Lung (tissue), 11 donors: ENCODE measurements at regions not wholly inside any gene's neighbourhood (a gene's known extent, or its start where the extent isn't known, plus 50 kb on each side); places are given as distances from the start of the nearest gene placed in this dataset.

Experiments
- ATAC-seq: fragments of 200-7000 bp; cut with Tn5 transposase; one replicate; pipeline ENCODE4 v1.9.1; 2020; ENCODE audit warnings: moderate number of reproducible peaks; ENCODE audit not compliant: insufficient read depth, low FRiP score
- DNase-seq, 3 donors: peaks; one replicate each; pipeline ENCODE4 v3.0.0-alpha.2; 2013 to 2017
- H3K27ac ChIP-seq, 2 donors: one replicate each; pipeline ENCODE4 v1.5.1; 2013; ENCODE audit warnings: mild to moderate bottlenecking in 2 of 2, moderate library complexity in 2 of 2, control low read depth in 1 of 2, inconsistent platforms in 1 of 2, low read depth in 1 of 2, low read length in 1 of 2
- H3K27me3 ChIP-seq, 3 donors: one replicate each; pipeline ENCODE4 v1.5.1; 2013; ENCODE audit warnings: low read length in 2 of 3; ENCODE audit not compliant: control insufficient read depth in 3 of 3, insufficient read depth in 3 of 3
- H3K36me3 ChIP-seq, 4 donors: one replicate each; pipeline ENCODE4 v1.5.1; 2013; ENCODE audit warnings: low read length in 4 of 4, mild to moderate bottlenecking in 1 of 4, moderate library complexity in 1 of 4; ENCODE audit not compliant: control insufficient read depth in 4 of 4, insufficient read depth in 4 of 4
- H3K4me1 ChIP-seq, 5 donors: one replicate each; pipeline ENCODE4 v1.5.1; 2013; ENCODE audit warnings: low read length in 5 of 5, mild to moderate bottlenecking in 2 of 5, moderate library complexity in 1 of 5; ENCODE audit not compliant: control insufficient read depth in 5 of 5, insufficient read depth in 5 of 5
- H3K4me3 ChIP-seq: one replicate; pipeline ENCODE4 v1.5.1; 2013; ENCODE audit warnings: mild to moderate bottlenecking, control low read depth, moderate library complexity
- H3K9ac ChIP-seq, 2 donors: one replicate each; pipeline ENCODE4 v1.5.1; 2013; ENCODE audit warnings: low read length in 2 of 2, control low read depth in 1 of 2; ENCODE audit not compliant: insufficient read depth in 1 of 2
- H3K9me3 ChIP-seq, 4 donors: one replicate each; pipeline ENCODE4 v1.5.1; 2013; ENCODE audit warnings: low read length in 3 of 4, mild to moderate bottlenecking in 1 of 4, moderate library complexity in 1 of 4; ENCODE audit not compliant: control insufficient read depth in 4 of 4, insufficient read depth in 3 of 4
- CTCF ChIP-seq: IDR thresholded peaks from 2 replicates; pipeline ENCODE4 v1.5.1; 2012; ENCODE audit warnings: mild to moderate bottlenecking; ENCODE audit errors: control extremely low read depth, extremely low read depth
- WGBS, 2 donors: extraction: QIAGEN DNeasy Blood & Tissue Kit; methylation state at CpG; one replicate each; pipeline ENCODE4 v1.1.7; 2013; 5-methylcytosine and 5-hydroxymethylcytosine counted together
- donor health status: control.
- donor health status: control.
- donor health status: Bipolar disorder and iron deficiency.
- donor health status: healthy.
- donor health status: DM: yes; HTN: yes; CAD: no.

- Histone ChIP-seq H3K9me3 (peaks cover 0 to 3% (median 0%) of the 10 kb centered on the region in 4 donors), H3K9ac (no peak overlapping the region), H3K36me3 (no peaks in the 10 kb centered on the region), H3K4me3 (no peak overlapping the region), H3K27me3 (no peaks in the 10 kb centered on the region), H3K4me1 (peaks cover 0 to 15% (median 0%) of the 10 kb centered on the region in 5 donors), H3K27ac (no peak overlapping the region)
- no peak for DNase-seq
- TF ChIP-seq CTCF, result no peak
- ATAC-seq, result no peak
Measured at GRCh38 chr2:145070703-145071102, 550.8 kb upstream of the ZEB2 start.

GRCh38 chr2:145068509-145068908 lies 548.6 kb upstream of the ZEB2 start:
- ATAC-seq (no peak), DNase-seq (no peak)
- no peaks in the 10 kb centered on the region for H3K36me3 ChIP-seq
- H3K4me1 ChIP-seq, result peaks cover 0 to 35% (median 0%) of the 10 kb centered on the region in 5 donors
- no peak overlapping the region for H3K9ac ChIP-seq
- H3K27me3 ChIP-seq, result no peaks in the 10 kb centered on the region
- 84 to 91% methylated on average over 2 of the region's 2 CpGs for WGBS, 2 donors
- H3K4me3 ChIP-seq, result no peak overlapping the region
- H3K9me3 ChIP-seq, result peaks cover 0 to 3% (median 0%) of the 10 kb centered on the region in 4 donors
- H3K27ac ChIP-seq, result no peak overlapping the region
- no peak for TF ChIP-seq CTCF

- Histone ChIP-seq H3K4me3 (no peak overlapping the region), H3K36me3 (no peaks in the 10 kb centered on the region), H3K9ac (no peak overlapping the region), H3K9me3 (peaks cover 0 to 3% (median 0%) of the 10 kb centered on the region in 4 donors), H3K4me1 (peaks cover 0 to 35% (median 0%) of the 10 kb centered on the region in 5 donors), H3K27ac (peak overlapping the region in 1 of 2 donors; percentile 29), H3K27me3 (no peaks in the 10 kb centered on the region)
- TF ChIP-seq CTCF, result no peak
- DNase-seq (no peak), ATAC-seq (no peak)
- 78 to 96% methylated on average over 6 of the region's 6 CpGs for WGBS, 2 donors
Measured at GRCh38 chr2:145067549-145068030, 547.7 kb upstream of the ZEB2 start.
